ENCODE measurements at regions not wholly inside any gene's neighbourhood (a gene's known extent, or its start where the extent isn't known, plus 50 kb on each side); places are given as distances from the start of the nearest gene placed in this dataset.

- CTCF ChIA-PET (ENCODE audit: partially characterized antibody): interaction anchor here (1.3 kb wide), 1 partner anchor 9 kb away, joined by 5 read pairs; no protein-coding TSS in a partner anchor
- H3K18ac ChIP-seq (ENCODE audit: extremely low read depth, low read length): no peak overlapping the region
- no peak overlapping the region for H2BK120ac ChIP-seq (replicated peaks; ENCODE audit: low read depth, low read length)
- H3K23ac ChIP-seq (ENCODE audit: insufficient read length): no peak overlapping the region
- H2BK5ac ChIP-seq (ENCODE audit: low read depth, low read length): no peak overlapping the region
- no peak overlapping the region for H3K4me2 ChIP-seq (ENCODE audit: insufficient read depth in 1 of 2, low read depth in 2 of 2, low read length in 2 of 2)
- H3K79me2 ChIP-seq (ENCODE audit: control insufficient read depth in 1 of 2, insufficient read depth in 2 of 2, low read length in 2 of 2): no peaks in the 10 kb centered on the region
- H4K20me1 ChIP-seq (replicated peaks in 1 of 2; ENCODE audit: control insufficient read depth in 1 of 2, insufficient read depth in 2 of 2, low read length in 2 of 2): no peaks in the 10 kb centered on the region
- no peaks in the 10 kb centered on the region for H3K4me1 ChIP-seq (replicated peaks in 1 of 4; ENCODE audit: control insufficient read depth in 3 of 4, insufficient read depth in 4 of 4, low read length in 3 of 4)
- H3K14ac ChIP-seq (ENCODE audit: insufficient read length): no peak overlapping the region
- no peaks in the 10 kb centered on the region for H3K27me3 ChIP-seq (replicated peaks in 1 of 4; ENCODE audit: control insufficient read depth in 3 of 4, extremely low read depth in 1 of 4, insufficient read depth in 3 of 4, low read length in 3 of 4)
- H3K79me1 ChIP-seq (ENCODE audit: low read depth, low read length): no peaks in the 10 kb centered on the region
- H2BK20ac ChIP-seq (ENCODE audit: low read length): no peak overlapping the region
- TF ChIP-seq RAD21 (IDR thresholded peaks at IDR 0.05 in 1 of 2, conservative IDR thresholded peaks at IDR 0.05 in 1 of 2; ENCODE audit: low read depth in 2 of 2, low read length in 2 of 2): no peak
- no peak for TF ChIP-seq RBBP5 (IDR thresholded peaks at IDR 0.05; ENCODE audit: borderline replicate concordance, low read depth, low read length)
- TF ChIP-seq SRF (IDR thresholded peaks at IDR 0.05; ENCODE audit: low read depth, low read length): no peak
- no peak for TF ChIP-seq CBX5 (IDR thresholded peaks at IDR 0.05; ENCODE audit: low read depth, low read length)
- no peak for TF ChIP-seq YY1 (IDR thresholded peaks at IDR 0.05; ENCODE audit: low read depth, low read length)
- TF ChIP-seq JUN (IDR thresholded peaks at IDR 0.05; ENCODE audit: low read depth, low read length): no peak
- TF ChIP-seq HDAC6 (IDR thresholded peaks at IDR 0.05; ENCODE audit: low read depth, low read length): no peak
- TF ChIP-seq TEAD4 (IDR thresholded peaks at IDR 0.05; ENCODE audit: low read depth, low read length): no peak
- no peak for TF ChIP-seq SP4 (IDR thresholded peaks at IDR 0.05; ENCODE audit: low read length)
- H3K23me2 ChIP-seq (ENCODE audit: low read depth, low read length): no peaks in the 10 kb centered on the region
- POLR2A ChIA-PET (ENCODE audit: partially characterized antibody): no interaction called here
- H3K56ac ChIP-seq (replicated peaks; ENCODE audit: insufficient read length, low read depth, low read length): no peak overlapping the region
- 93% methylated on average over 5 of the region's 5 CpGs; no CpG with 5 or more reads in 1 of the 2 experiments for WGBS, 2 experiments (ENCODE audit: extremely low coverage in 1 of 2, insufficient coverage in 1 of 2, insufficient read length in 1 of 2, insufficient replicate concordance in 2 of 2, low coverage in 1 of 2, low lambda C conversion rate in 2 of 2, missing lambda C conversion rate in 1 of 2)
- H3K4ac ChIP-seq (replicated peaks; ENCODE audit: insufficient read length, low read depth, low read length): no peak overlapping the region
- H3K9me3 ChIP-seq (ENCODE audit: insufficient read depth in 2 of 2, low read depth in 1 of 2, low read length in 1 of 2): no peaks in the 10 kb centered on the region
- no peak overlapping the region for H2AK5ac ChIP-seq (ENCODE audit: low read depth, low read length)
- no peaks in the 10 kb centered on the region for H3K36me3 ChIP-seq (ENCODE audit: control insufficient read depth in 2 of 4, insufficient read depth in 4 of 4, low read length in 3 of 4)
- H4K91ac ChIP-seq (replicated peaks; ENCODE audit: insufficient read length, low read length): no peak overlapping the region
- H3K9ac ChIP-seq (replicated peaks in 1 of 4; ENCODE audit: extremely low read depth in 1 of 4, low read depth in 3 of 4, low read length in 3 of 4): no peak overlapping the region
- H2BK15ac ChIP-seq (ENCODE audit: low read length): no peak overlapping the region
- H4K5ac ChIP-seq (ENCODE audit: insufficient read length, low read depth, low read length): no peak overlapping the region
- no peak overlapping the region for H2BK12ac ChIP-seq (ENCODE audit: low read depth, low read length)
- no peak for DNase-seq (ENCODE audit: low read depth in 1 of 2, low spot score in 2 of 2)
- no peak overlapping the region for H2AFZ ChIP-seq (ENCODE audit: low read length)
- H3K27ac ChIP-seq (ENCODE audit: low read depth, low read length): no peak overlapping the region
- no peak for FAIRE-seq
- no peak overlapping the region for H4K8ac ChIP-seq (ENCODE audit: extremely low read depth, insufficient read depth, low read length)
- H3K4me3 ChIP-seq (ENCODE audit: extremely low read depth in 1 of 4, insufficient read depth in 2 of 4, low read depth in 3 of 4, low read length in 4 of 4): no peak overlapping the region
Observed at GRCh38 chr3:30448450-30449289, 157.7 kb upstream of the TGFBR2 start.
